ENCODE measurements at regions not wholly inside any gene's neighbourhood (a gene's known extent, or its start where the extent isn't known, plus 50 kb on each side); places are given as distances from the start of the nearest gene placed in this dataset.

GRCh38 chr2:180376066-180376465 is 369.0 kb upstream of the CWC22 start:
- no peak for TF ChIP-seq POLR2A (IDR thresholded peaks at IDR 0.05)
- TF ChIP-seq, protein P1, sequence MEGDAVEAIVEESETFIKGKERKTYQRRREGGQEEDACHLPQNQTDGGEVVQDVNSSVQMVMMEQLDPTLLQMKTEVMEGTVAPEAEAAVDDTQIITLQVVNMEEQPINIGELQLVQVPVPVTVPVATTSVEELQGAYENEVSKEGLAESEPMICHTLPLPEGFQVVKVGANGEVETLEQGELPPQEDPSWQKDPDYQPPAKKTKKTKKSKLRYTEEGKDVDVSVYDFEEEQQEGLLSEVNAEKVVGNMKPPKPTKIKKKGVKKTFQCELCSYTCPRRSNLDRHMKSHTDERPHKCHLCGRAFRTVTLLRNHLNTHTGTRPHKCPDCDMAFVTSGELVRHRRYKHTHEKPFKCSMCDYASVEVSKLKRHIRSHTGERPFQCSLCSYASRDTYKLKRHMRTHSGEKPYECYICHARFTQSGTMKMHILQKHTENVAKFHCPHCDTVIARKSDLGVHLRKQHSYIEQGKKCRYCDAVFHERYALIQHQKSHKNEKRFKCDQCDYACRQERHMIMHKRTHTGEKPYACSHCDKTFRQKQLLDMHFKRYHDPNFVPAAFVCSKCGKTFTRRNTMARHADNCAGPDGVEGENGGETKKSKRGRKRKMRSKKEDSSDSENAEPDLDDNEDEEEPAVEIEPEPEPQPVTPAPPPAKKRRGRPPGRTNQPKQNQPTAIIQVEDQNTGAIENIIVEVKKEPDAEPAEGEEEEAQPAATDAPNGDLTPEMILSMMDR (IDR thresholded peaks at IDR 0.05), result no peak

Data from Peyer's patch (tissue), 4 donors.